ENCODE measurements at regions not wholly inside any gene's neighbourhood (a gene's known extent, or its start where the extent isn't known, plus 50 kb on each side); places are given as distances from the start of the nearest gene placed in this dataset.
A peak's percentile ranks its signal among the peaks of the same experiment; 100 is the strongest.
"Not testable (repeated sequence)": the region's sequence is repeated elsewhere in the genome, so short reads cannot be mapped to it uniquely, and the experiment has no call there.

GRCh38 chr10:80957161-80957560, 419.5 kb downstream of the SH2D4B start:
- DNase-seq, result no peak

GRCh38 chr10:80964179-80964578, 426.5 kb downstream of the SH2D4B start:
- no peak for DNase-seq

- no peak for DNase-seq
Measured at GRCh38 chr10:80964955-80965614, 427.4 kb downstream of the SH2D4B start.

DNA sequence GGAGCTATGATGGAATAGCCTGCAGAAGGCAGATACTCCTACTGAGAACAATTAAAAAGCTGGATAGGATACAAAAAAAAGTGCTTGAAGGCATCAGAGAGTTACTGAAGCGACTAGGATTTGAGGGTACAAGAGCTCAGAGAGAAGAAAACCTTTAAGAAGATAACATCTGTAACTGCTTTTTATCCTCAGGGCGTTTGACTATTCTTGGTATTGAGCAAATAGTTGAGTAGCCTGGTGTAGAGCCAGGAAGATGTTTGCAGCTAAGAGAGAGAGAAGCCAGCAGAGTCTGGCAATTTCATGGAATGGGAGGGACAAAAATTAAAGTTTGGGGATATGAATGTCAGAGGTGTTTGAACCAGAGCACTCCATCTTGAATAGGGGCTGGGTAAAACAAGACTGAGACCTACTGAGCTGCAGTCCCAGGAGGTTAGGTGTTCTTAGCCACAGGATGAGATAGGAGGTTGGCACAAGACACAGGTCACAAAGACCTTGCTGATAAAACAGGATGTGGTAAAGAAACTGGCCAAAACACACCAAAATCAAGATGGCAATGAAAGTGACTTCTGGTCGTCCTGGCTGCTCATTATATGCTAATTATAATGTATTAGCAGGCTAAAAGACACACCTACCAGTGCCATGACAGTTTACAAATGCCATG, 428.8 kb downstream of the SH2D4B start:
- no peak for DNase-seq

- DNase-seq, result not testable (repeated sequence)
Measured at GRCh38 chr10:80967357-80967756, 429.7 kb downstream of the SH2D4B start.

DNA sequence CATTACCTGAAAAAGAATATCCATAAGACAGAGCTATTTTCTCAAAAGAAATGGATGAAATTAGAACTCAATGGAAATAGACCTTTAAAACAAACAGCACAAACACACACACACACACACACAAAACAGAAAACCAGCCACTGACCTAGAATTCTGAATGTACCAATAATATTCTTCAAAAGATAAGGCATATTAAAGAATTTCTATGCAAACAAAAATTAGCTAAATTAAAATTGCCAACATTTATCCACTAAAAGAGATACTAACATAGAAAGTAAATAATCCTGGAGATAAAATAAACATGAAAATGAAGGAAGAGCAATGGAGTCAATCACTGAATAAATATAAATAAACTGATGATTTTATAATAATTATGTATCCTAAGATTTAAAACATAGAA, 431.2 kb downstream of the SH2D4B start:
- no peak for DNase-seq

- no peak for DNase-seq
Measured at GRCh38 chr10:80971461-80971860, 433.8 kb downstream of the SH2D4B start.

DNA sequence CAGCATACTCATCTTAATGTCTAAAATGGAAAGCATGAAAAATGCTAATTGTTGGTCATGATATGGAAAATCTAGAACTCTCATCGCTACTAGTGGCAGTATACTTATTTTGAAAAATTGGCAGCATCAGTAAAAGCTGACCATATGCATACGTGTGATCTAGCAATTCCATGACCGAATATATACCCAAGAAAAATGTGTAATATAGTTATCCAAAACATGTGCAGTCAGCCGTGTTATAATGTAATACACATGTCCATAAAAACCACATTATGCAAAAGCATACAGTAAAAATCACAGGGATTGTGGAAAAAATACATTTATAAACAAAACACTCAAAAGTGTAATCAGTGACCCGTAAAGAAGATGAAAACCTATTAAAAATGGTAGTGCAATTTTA, 439.0 kb downstream of the SH2D4B start:
- DNase-seq, result no peak

DNA sequence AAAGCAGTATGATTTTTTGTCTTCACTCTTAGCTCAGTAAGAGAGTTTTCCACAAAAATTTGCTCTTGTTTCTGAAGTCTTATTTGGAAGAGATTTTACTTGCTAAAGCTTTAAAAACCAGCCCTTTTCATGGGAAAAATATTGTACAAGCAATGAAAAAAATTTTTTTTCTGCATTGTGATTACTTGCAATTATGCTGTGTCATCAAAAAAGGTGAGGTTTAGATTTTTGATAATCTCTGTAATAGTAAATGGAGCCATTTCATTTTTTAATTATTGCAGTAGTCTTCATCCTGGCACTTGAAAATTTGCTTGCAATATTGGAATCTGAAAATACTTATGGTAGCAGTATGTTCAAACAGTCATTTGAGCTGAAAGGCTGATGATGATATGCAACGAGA, 447.4 kb downstream of the SH2D4B start:
- no peak for DNase-seq

DNA sequence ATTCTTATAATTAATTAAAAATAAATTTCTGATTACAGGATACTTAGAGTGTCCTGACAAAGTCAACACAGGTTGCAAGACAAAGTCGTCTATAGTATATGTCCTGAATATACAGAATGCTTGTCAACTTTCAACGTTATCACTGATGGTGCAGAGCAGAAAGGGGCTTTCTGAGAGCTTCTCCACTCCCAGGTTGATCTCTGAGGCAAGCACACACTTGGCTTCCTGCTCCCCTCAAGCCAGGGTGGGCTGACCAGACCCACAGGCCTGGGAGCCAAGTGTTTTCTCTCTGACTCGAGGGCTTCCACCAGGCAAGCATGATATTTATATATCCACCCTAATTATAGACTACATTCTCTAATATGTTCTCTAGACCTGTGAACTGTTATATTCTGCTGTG, 448.9 kb downstream of the SH2D4B start:
- DNase-seq, result no peak

DNA sequence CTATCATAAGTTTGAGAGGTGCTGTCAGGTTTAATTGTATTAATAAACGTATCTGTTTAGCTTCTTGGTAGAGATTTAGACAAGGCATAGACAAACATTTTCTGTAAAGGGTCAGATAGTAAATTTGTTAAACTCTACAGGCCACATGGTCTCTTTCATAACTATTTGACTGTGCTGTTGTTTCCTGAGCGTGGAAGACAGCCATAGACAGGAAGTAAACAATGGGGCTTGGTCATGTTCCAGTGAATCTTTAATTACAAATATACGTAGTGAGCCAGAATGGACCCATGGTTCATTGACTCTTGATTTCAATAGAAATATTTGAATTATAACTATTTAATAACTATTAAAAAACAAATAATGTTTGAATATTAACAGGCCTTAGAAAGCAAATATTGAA, 451.1 kb downstream of the SH2D4B start:
- DNase-seq, result no peak

- no peak for DNase-seq
Measured at GRCh38 chr10:80996615-80997193, 459.0 kb downstream of the SH2D4B start.

DNA sequence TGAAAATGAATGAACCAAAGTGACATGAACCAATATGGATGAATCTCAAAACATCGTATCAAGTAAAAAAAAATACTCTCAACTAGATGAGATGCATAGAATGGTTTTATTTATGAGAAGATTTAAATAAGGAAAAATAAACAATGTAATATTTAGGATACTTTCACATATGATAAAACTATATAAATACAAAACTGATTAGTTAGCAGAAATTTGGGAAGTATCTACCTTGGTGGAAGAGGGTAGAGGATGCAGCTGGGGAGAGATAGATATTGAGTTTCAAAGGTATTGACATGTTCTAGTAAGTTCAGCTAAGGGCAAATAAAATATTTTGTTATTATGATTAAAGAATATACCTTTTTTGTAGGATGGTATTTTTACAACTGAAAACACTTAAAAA, 463.1 kb downstream of the SH2D4B start:
- no peak for DNase-seq

GRCh38 chr10:81002382-81002781, 464.7 kb downstream of the SH2D4B start:
- no peak for DNase-seq

GRCh38 chr10:81007872-81008271, 470.2 kb downstream of the SH2D4B start:
- no peak for DNase-seq

DNA sequence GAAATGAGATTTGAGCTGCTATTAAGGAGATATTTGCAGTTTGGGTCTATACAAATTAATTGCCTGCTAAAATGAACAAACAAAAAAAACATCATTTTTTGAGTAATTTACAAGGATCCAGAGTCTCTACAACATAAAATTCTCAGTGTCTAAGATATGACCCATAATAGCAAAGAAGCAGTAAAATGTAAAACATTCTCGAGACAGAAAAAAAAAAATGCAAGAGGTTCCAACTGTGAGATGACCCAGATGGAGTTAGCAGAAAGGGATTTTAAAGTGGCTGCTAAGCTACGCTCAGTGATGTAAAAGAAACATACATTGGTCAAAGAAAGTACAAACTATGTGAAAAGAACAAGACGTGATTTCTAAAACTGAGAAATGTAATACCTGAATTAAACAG, 471.0 kb downstream of the SH2D4B start:
- no peak for DNase-seq

GRCh38 chr10:81009296-81009695, 471.6 kb downstream of the SH2D4B start:
- no peak for DNase-seq

GRCh38 chr10:81013771-81014170, 476.1 kb downstream of the SH2D4B start:
- DNase-seq, result no peak

DNA sequence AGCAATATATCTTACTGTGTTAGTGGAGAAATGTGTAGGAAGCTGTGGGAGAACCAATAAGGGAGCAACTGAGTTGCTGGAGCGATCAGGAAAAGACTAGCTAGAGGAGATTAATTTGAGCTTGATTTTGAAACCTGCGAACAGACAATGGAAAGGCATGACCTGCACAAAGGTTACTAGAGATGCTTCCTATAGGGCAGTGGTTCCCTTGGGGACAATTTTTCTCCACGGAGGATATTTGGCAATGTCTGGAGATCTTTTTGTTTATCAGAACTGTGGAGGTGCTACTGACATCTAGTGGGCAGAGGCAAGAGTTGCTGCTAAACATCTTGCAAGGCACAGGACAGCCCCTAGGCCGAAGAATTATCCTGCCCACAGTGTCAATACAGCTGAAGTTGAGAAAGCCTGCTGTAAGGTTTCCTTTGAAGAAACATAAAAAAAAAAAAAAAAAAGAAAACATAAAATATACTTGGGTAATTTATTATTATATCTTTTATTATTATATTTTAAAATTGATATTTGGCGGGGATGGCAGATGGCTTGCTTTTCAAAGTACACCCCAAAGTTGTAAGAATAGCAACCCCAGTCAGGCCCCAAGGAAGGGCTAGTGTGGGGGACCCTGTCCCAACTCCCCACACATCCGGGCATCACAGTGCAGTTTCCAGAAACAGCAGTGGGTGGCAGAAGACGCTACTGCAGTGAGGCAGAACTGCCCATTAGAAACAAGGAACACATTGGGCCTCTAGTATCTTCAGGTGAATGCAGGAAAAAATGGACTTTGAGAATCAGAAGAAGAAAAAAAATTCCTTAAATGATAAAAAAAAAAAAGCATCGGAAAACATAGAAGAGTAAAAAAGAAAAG, 481.6 kb downstream of the SH2D4B start:
- DNase-seq, result peak; percentile 39

GRCh38 chr10:81021428-81022129, 483.9 kb downstream of the SH2D4B start:
- DNase-seq, result no peak

DNA sequence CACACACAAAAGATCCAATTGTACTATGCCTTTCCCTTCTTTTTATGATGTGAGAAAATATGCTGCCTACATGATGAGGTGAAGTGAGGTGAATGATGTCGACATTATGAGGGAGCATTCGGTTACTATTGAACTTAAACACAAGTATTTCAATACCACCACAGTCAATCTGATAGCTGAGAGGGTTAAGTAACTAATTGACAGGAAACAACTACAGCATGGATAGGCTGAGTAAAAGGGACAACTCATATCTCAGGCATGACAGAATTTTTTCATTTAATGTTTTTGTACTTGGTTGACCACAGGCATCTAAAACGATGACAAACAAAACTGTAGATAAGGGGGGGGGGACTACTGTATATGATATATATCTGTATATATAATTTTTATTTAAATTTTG, 488.9 kb downstream of the SH2D4B start:
- DNase-seq, result no peak

- DNase-seq, result no peak
Measured at GRCh38 chr10:81027223-81027622, 489.5 kb downstream of the SH2D4B start.

DNA sequence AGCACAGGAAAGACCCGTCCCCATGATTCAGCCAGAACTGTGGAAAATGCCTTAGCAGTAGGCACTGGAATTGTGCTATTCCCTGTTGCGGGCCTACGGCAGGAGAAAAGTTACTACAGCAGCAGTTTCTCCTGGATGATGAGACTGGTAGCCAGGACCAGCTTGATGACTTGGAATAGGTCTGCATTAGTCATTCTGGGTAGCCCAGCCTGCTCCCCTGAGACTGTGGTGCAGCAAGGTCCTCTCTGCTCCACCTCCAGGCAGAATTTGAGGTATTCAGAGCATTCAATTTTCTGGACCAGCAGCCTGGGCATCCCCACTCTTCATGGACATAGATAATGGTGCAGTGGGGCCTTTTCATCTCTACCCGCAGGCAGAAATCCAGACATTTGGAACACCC, 490.0 kb downstream of the SH2D4B start:
- no peak for DNase-seq
